Panc1 (cell line): ENCODE measurements at regions not wholly inside any gene's neighbourhood (a gene's known extent, or its start where the extent isn't known, plus 50 kb on each side); places are given as distances from the start of the nearest gene placed in this dataset.

ENCODE experiments used
- ATAC-seq: fragments of 200-7000 bp; cut with Tn5 transposase; 2 replicates; pipeline ENCODE4 v1.9.1; 2020; ENCODE audit warnings: mild to moderate bottlenecking, moderate library complexity
- BruUV-seq: library from RNA; stranded (reverse); fragments of 400-500 nt; replicated peaks from 2 replicates; lab custom pipeline; 2021; lab: Mats Ljungman, UMichigan
- CTCF ChIA-PET: fragments of 300-600 bp; sonication (Branson Sonifier 250); formaldehyde crosslinking; loops from one replicate; lab custom pipeline; 2022; ENCODE audit warnings: antibody characterized with exemption; lab: Charles Lee
- POLR2A ChIA-PET: fragments of 300-600 bp; sonication (Branson Sonifier 250); formaldehyde crosslinking; loops from one replicate; lab custom pipeline; 2022; ENCODE audit warnings: antibody characterized with exemption; lab: Charles Lee
- DNase-seq: peaks from one replicate; pipeline ENCODE4 v3.0.0-alpha.2; 2010; ENCODE audit warnings: low read depth, low spot score
- H3K27ac ChIP-seq: 2 replicates; pipeline ENCODE4 v1.5.1; 2011; ENCODE audit warnings: mild to moderate bottlenecking, low read length, inconsistent platforms
- H3K27me3 ChIP-seq: fragments of 200-500 bp; sonication (Bioruptor generic); 2 replicates; pipeline ENCODE4 v1.6.0; 2014; ENCODE audit warnings: low read length, inconsistent platforms; ENCODE audit not compliant: control insufficient read depth, insufficient read depth
- H3K36me3 ChIP-seq: fragments of 200-500 bp; sonication (Bioruptor generic); 2 replicates; pipeline ENCODE4 v1.5.1; 2014; ENCODE audit warnings: inconsistent platforms, mild to moderate bottlenecking, low read length, moderate library complexity; ENCODE audit not compliant: control insufficient read depth, insufficient read depth
- H3K4me1 ChIP-seq: 2 replicates; pipeline ENCODE4 v1.5.1; 2011; ENCODE audit warnings: inconsistent platforms, mild to moderate bottlenecking, low read length, moderate library complexity; ENCODE audit not compliant: control insufficient read depth, insufficient read depth
- H3K4me3 ChIP-seq, 2 experiments: 2 replicates each; pipeline ENCODE4 v1.5.1; 2011 to 2012; ENCODE audit warnings: low read depth in 2 of 2, low read length in 2 of 2, mild to moderate bottlenecking in 2 of 2, inconsistent platforms in 1 of 2, moderate library complexity in 1 of 2
- H3K9me3 ChIP-seq: fragments of 200-500 bp; sonication (Bioruptor generic); 2 replicates; pipeline ENCODE4 v1.5.1; 2014; ENCODE audit warnings: low read depth, mild to moderate bottlenecking, inconsistent platforms, low read length, moderate library complexity; ENCODE audit not compliant: control insufficient read depth, insufficient read depth
- CTCF ChIP-seq: fragments of 450-650 bp; IDR thresholded peaks from 2 replicates; pipeline ENCODE4 v1.5.1; 2017; ENCODE audit warnings: mild to moderate bottlenecking
- POLR2AphosphoS5 ChIP-seq: IDR thresholded peaks from 2 replicates; pipeline ENCODE4 v1.6.1; 2012; ENCODE audit warnings: mild to moderate bottlenecking, low read depth, low read length, moderate library complexity
- REST ChIP-seq, 2 experiments: IDR thresholded peaks; 2 replicates each; pipeline ENCODE4 v1.6.1; 2011 to 2012; ENCODE audit warnings: low read depth in 2 of 2, control low read depth in 1 of 2, low read length in 1 of 2, mild to moderate bottlenecking in 1 of 2, moderate library complexity in 1 of 2; ENCODE audit not compliant: insufficient read depth in 1 of 2
- SIN3A ChIP-seq: IDR thresholded peaks from 2 replicates; pipeline ENCODE4 v1.6.1; 2012; ENCODE audit warnings: low read depth, mild to moderate bottlenecking, low read length, moderate library complexity, borderline replicate concordance; ENCODE audit not compliant: insufficient read depth
- TCF7L2 ChIP-seq: IDR thresholded peaks from 2 replicates; pipeline ENCODE4 v1.6.1; 2011; ENCODE audit warnings: mild to moderate bottlenecking, low read depth, low read length, inconsistent platforms
- in situ Hi-C: cut with HindIII; loops from 2 replicates; pipeline ENCODE4 v1.10.0; 2016; ENCODE audit warnings: low sequenced_read_pairs, low pct_unique_long_range_greater_than_20kb
- intact Hi-C: fragments of 100-400 bp; cut with micrococcal nuclease; formaldehyde crosslinking; loops from one replicate; pipeline ENCODE4 v1.10.0; 2022; ENCODE audit not compliant: unreplicated experiment

DNA sequence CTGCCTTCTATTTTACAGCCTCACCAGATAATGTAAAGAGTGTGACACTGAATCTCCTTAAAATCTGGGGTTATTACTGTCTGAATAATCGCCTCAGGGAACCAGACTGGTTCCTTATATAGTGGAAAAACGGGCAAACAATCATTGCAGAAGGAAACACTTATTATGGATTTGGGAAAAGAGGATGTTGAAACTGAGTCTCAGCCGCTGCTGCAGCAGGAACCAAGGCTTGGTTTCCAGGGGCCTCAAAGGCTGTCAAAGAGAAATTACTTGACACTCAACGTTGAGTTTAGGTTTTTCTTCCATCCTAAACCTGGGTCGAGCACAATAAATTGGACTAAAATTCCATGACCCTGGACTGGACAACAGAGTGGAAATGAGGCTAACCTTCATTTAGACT is 103.8 kb upstream of the AHR start:
- ChIA-PET POLR2A (interaction anchor here (0.6 kb wide), 1 partner anchor 12 kb away, joined by 3 read pairs; no protein-coding TSS in a partner anchor), CTCF (no interaction called here)
- ATAC-seq (no peak), DNase-seq (no peak)
- H3K4me1 ChIP-seq, result no peaks in the 10 kb centered on the region
- in situ Hi-C loops, result no loop called here
- no peaks in the 10 kb centered on the region for H3K27me3 ChIP-seq
- H3K9me3 ChIP-seq, result no peaks in the 10 kb centered on the region
- H3K36me3 ChIP-seq, result no peaks in the 10 kb centered on the region
- intact Hi-C loops, result no loop called here
- H3K27ac ChIP-seq, result no peak overlapping the region
- no TSS peak for BruUV-seq
- H3K4me3 ChIP-seq, result no peak overlapping the region
- TF ChIP-seq REST (IDR thresholded peaks at IDR 0.05; ENCODE audit: insufficient read depth in 1 of 2, low read depth in 2 of 2, low read length in 1 of 2) (no peak), TCF7L2 (no peak)

DNA sequence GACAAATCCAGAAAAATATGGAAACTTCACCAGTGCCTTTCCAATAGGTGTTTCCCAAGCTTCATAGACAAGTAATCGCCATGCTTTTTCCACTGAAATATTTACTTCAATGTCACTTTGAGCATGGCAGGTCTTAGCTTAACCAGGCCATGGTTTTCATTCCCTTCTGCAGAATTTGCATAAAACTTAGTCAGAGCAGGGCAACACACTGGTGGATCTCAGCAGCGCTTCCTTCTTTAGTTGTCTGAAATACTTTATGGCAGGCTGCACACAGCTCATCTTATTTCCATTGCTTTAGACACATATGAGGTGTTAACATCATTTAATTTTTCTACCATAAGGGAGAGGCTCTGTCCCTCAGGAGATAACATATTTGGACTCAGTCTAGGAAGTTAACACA is 102.9 kb upstream of the AHR start:
- H3K27ac ChIP-seq, result no peak overlapping the region
- no TSS peak for BruUV-seq
- ChIA-PET CTCF (interaction anchor here (0.7 kb wide), 1 partner anchor 25 kb away, joined by 3 read pairs; no protein-coding TSS in a partner anchor), POLR2A (no interaction called here)
- H3K36me3 ChIP-seq, result no peaks in the 10 kb centered on the region
- no peaks in the 10 kb centered on the region for H3K27me3 ChIP-seq
- no peak overlapping the region for H3K4me3 ChIP-seq
- no peaks in the 10 kb centered on the region for H3K4me1 ChIP-seq
- in situ Hi-C loops, result no loop called here
- TF ChIP-seq TCF7L2 (no peak), SIN3A (no peak), CTCF (no peak), POLR2AphosphoS5 (no peak), REST (IDR thresholded peaks at IDR 0.05; ENCODE audit: insufficient read depth in 1 of 2, low read depth in 2 of 2, low read length in 1 of 2) (no peak)
- no peaks in the 10 kb centered on the region for H3K9me3 ChIP-seq
- ATAC-seq (no peak), DNase-seq (no peak)
- intact Hi-C loops, result no loop called here
